Fibroblast of pulmonary artery (primary cell): ENCODE measurements at regions not wholly inside any gene's neighbourhood (a gene's known extent, or its start where the extent isn't known, plus 50 kb on each side); places are given as distances from the start of the nearest gene placed in this dataset.

Experiments used
- DNase-seq: peaks from one replicate; pipeline ENCODE4 v3.0.0-alpha.2; 2010; ENCODE audit warnings: low read depth
- H3K4me3 ChIP-seq: replicated peaks from 2 replicates; pipeline ENCODE4 v1.5.1; 2011; ENCODE audit warnings: low read depth, mild to moderate bottlenecking, control low read depth, low read length, moderate library complexity
- CTCF ChIP-seq: IDR thresholded peaks from 2 replicates; pipeline ENCODE4 v1.5.1; 2011; ENCODE audit warnings: mild to moderate bottlenecking, control low read depth, low read length, inconsistent platforms; ENCODE audit errors: missing control alignments

GRCh38 chr5:167460449-167461020 lies 830.9 kb upstream of the WWC1 start:
- H3K4me3 ChIP-seq: no peak overlapping the region
- DNase-seq: no peak
- TF ChIP-seq CTCF: no peak

- no peak for DNase-seq
- no peak overlapping the region for H3K4me3 ChIP-seq
- no peak for TF ChIP-seq CTCF
These were observed 827.5 kb upstream of the WWC1 start for GRCh38 chr5:167463939-167464338.

- no peak for DNase-seq
- no peak overlapping the region for H3K4me3 ChIP-seq
- no peak for TF ChIP-seq CTCF
These were observed 824.5 kb upstream of the WWC1 start for GRCh38 chr5:167466992-167467391.

GRCh38 chr5:167472566-167473108 lies 818.8 kb upstream of the WWC1 start:
- DNase-seq: no peak
- no peak for TF ChIP-seq CTCF
- no peak overlapping the region for H3K4me3 ChIP-seq

GRCh38 chr5:167478188-167478587 lies 813.3 kb upstream of the WWC1 start:
- DNase-seq: no peak
- H3K4me3 ChIP-seq: no peak overlapping the region
- TF ChIP-seq CTCF: no peak

GRCh38 chr5:167479779-167480178 lies 811.7 kb upstream of the WWC1 start:
- no peak for DNase-seq
- H3K4me3 ChIP-seq: no peak overlapping the region
- TF ChIP-seq CTCF: no peak

GRCh38 chr5:167481345-167481744 lies 810.1 kb upstream of the WWC1 start:
- DNase-seq: no peak
- no peak for TF ChIP-seq CTCF

More at GRCh38 chr5:167481345-167481744, 810.1 kb upstream of the WWC1 start:
- H3K4me3 ChIP-seq: no peak overlapping the region
